Ovary (tissue), 3 donors: ENCODE measurements at regions not wholly inside any gene's neighbourhood (a gene's known extent, or its start where the extent isn't known, plus 50 kb on each side); places are given as distances from the start of the nearest gene placed in this dataset.
"Not testable (repeated sequence)": the region's sequence is repeated elsewhere in the genome, so short reads cannot be mapped to it uniquely, and the experiment has no call there.

Experiments used
- CTCF ChIP-seq, 3 donors: fragments of 450-650 bp in 2 of 3; fragments of 200-600 bp in 1 of 3; IDR thresholded peaks; one replicate each; pipeline versions ENCODE4 v1.5.1 to v1.8.0; 2016 to 2022; ENCODE audit warnings: antibody characterized with exemption in 3 of 3, mild to moderate bottlenecking in 1 of 3
- POLR2A ChIP-seq: fragments of 450-650 bp; IDR thresholded peaks from one replicate; pipeline ENCODE4 v1.6.1; 2017; ENCODE audit warnings: antibody characterized with exemption, mild to moderate bottlenecking, moderate library complexity
- donor health status: DM: no; HTN: no; CAD: no.

GRCh38 chr1:146369940-146370339 lies 141.1 kb upstream of the NOTCH2NLA start:
- TF ChIP-seq CTCF (IDR thresholded peaks at IDR 0.05) = peak in 1 of 3 donors; percentile 16
- not testable (repeated sequence) for TF ChIP-seq POLR2A
